NOMO-1 treated with dmso at 0.1 percent for 144 hours (cell line): ENCODE measurements at regions not wholly inside any gene's neighbourhood (a gene's known extent, or its start where the extent isn't known, plus 50 kb on each side); places are given as distances from the start of the nearest gene placed in this dataset.

Experiments used
- DNase-seq: peaks from one replicate; lab custom pipeline; 2025; ENCODE audit not compliant: unreplicated experiment; lab: John Stamatoyannopoulos, UW

DNA sequence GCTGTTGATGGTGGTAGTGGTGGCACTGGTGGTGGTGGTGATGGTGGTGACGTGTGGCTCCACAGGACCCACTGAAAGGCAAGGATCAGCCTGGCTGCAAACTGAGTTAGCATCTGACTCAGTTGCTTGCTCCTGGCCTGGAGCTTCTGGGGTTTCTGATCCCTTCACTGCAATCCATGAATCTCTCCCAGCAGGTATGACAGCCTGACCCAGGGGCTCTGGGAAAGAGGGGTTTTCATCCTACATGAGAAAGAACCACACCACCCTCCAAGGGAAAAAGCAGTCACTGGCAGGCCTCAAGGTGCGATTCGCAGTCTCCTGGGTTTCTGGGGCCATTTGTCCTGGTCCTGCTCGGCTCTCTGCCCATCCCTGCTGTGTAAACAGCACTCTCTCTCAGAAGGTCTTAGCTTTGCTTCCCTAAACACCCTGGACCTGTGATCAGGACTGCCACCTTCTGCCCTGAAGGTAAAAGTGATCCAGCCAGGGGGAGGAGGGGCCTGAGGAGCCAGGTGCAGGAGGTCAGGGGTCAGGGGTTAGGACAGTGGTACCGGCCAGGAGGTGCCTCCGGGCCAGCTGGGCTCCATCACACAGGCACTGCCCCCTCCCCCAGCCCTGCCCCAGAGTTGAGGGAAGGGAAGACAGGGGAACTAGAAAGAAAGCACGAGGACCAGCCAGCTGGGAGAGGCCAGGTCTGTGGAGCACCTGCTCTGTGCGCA is 152.0 kb downstream of the BMP7 start:
- no peak for DNase-seq

GRCh38 chr20:57117296-57117695 is 149.1 kb downstream of the BMP7 start:
- no peak for DNase-seq

GRCh38 chr20:57118107-57118769 is 148.2 kb downstream of the BMP7 start:
- DNase-seq: no peak
